Bronchial epithelial cell (primary cell): ENCODE measurements at regions not wholly inside any gene's neighbourhood (a gene's known extent, or its start where the extent isn't known, plus 50 kb on each side); places are given as distances from the start of the nearest gene placed in this dataset.

ENCODE experiments used
- DNase-seq: peaks from one replicate; pipeline ENCODE4 v3.0.0-alpha.2; 2010; ENCODE audit warnings: low read depth
- FAIRE-seq: peaks from 2 replicates; lab custom pipeline; 2011; peaks lifted over from hg19 to GRCh38; lab: Jason Lieb, UNC
- H3K27me3 ChIP-seq: 2 replicates; pipeline ENCODE4 v1.5.1; 2011; ENCODE audit warnings: low read length; ENCODE audit not compliant: control insufficient read depth, insufficient read depth
- H3K36me3 ChIP-seq: 2 replicates; pipeline ENCODE4 v1.5.1; 2011; ENCODE audit warnings: low read length; ENCODE audit not compliant: control insufficient read depth, insufficient read depth
- H3K4me3 ChIP-seq: 2 replicates; pipeline ENCODE4 v1.5.1; 2011; ENCODE audit warnings: mild to moderate bottlenecking, low read depth, low read length, control low read depth
- CTCF ChIP-seq: IDR thresholded peaks from 2 replicates; pipeline ENCODE4 v1.5.1; 2011; ENCODE audit warnings: mild to moderate bottlenecking, moderate library complexity, low read length, control low read depth, inconsistent platforms; ENCODE audit not compliant: insufficient read depth, severe bottlenecking

- Histone ChIP-seq H3K4me3 (no peak overlapping the region), H3K27me3 (no peaks in the 10 kb centered on the region), H3K36me3 (no peaks in the 10 kb centered on the region)
- FAIRE-seq = no peak
- TF ChIP-seq CTCF = no peak
- no peak for DNase-seq
These were observed 121.8 kb upstream of the C1GALT1C1 start for GRCh38 chrX:120751683-120752082.

GRCh38 chrX:120750381-120750780 lies 120.5 kb upstream of the C1GALT1C1 start:
- FAIRE-seq (no peak), DNase-seq (no peak)

GRCh38 chrX:120749141-120749846 lies 119.4 kb upstream of the C1GALT1C1 start:
- FAIRE-seq = no peak
- no peak for DNase-seq
- Histone ChIP-seq H3K4me3 (no peak overlapping the region), H3K36me3 (no peaks in the 10 kb centered on the region), H3K27me3 (no peaks in the 10 kb centered on the region)
- TF ChIP-seq CTCF = no peak

More at GRCh38 chrX:120750381-120750780, 120.5 kb upstream of the C1GALT1C1 start:
- no peak for TF ChIP-seq CTCF
- Histone ChIP-seq H3K27me3 (no peaks in the 10 kb centered on the region), H3K4me3 (no peak overlapping the region), H3K36me3 (no peaks in the 10 kb centered on the region)

- no peak for DNase-seq
- no peaks in the 10 kb centered on the region for H3K36me3 ChIP-seq
- H3K27me3 ChIP-seq = no peaks in the 10 kb centered on the region
- FAIRE-seq = no peak
- TF ChIP-seq CTCF = no peak
- H3K4me3 ChIP-seq = no peak overlapping the region
These were observed 116.3 kb upstream of the C1GALT1C1 start for GRCh38 chrX:120746153-120746552.

GRCh38 chrX:120742946-120743665 lies 113.3 kb upstream of the C1GALT1C1 start:
- H3K27me3 ChIP-seq = no peaks in the 10 kb centered on the region
- no peaks in the 10 kb centered on the region for H3K36me3 ChIP-seq
- FAIRE-seq (no peak), DNase-seq (no peak)
- H3K4me3 ChIP-seq = no peak overlapping the region
- TF ChIP-seq CTCF = no peak
